Ammon's horn (tissue), 1 donor: ENCODE measurements at regions not wholly inside any gene's neighbourhood (a gene's known extent, or its start where the extent isn't known, plus 50 kb on each side); places are given as distances from the start of the nearest gene placed in this dataset.
"Not testable (repeated sequence)": the region's sequence is repeated elsewhere in the genome, so short reads cannot be mapped to it uniquely, and the experiment has no call there.

Source experiments
- DNase-seq: peaks from one replicate; pipeline ENCODE4 v3.0.0-alpha.2; 2016; ENCODE audit warnings: low spot score

- DNase-seq, result peak; percentile 1
Measured at GRCh38 chrX:50967736-50968135, 57.2 kb downstream of the BMP15 start.

GRCh38 chrX:50968871-50969635 lies 58.5 kb downstream of the BMP15 start:
- not testable (repeated sequence) for DNase-seq

DNA sequence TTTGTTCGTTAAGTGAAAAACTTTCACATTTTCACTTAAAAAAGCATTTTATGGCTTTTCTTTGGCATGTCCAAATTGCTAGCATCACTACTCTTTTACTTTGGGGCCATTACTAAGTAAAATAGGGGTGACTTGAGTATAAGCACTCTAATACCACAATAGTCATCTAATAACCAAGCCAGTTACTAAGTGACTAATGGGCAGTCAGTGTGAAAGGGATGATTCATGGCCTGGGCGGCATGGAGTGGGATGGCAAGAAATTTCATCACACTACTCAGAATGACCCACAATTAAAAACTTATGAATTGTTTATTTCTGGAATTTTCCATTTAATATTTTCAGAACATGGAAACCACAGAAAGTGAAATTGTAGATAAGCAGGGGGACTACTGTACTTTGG lies 60.9 kb downstream of the BMP15 start:
- DNase-seq, result no peak

DNA sequence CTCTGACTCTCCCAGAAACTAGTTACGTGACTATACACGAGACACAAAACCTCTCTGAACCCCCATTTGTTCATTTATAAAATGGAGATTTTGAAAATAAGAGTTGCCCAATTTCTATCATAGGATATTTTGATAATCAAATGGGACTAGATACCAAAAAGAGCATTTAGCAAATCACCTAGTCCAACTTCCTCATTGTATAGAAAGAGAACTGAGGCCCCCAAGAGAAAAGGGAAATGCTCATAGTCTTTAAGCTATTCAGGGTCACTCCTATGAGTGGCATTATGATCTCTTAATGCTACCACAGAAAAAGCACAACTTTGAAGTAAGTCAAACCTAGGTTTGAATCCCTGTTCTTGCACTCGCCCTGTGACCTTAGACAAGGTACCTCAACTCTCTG lies 62.7 kb downstream of the BMP15 start:
- DNase-seq, result no peak

- no peak for DNase-seq
Measured at GRCh38 chrX:50978920-50979682, 68.6 kb downstream of the BMP15 start.

DNA sequence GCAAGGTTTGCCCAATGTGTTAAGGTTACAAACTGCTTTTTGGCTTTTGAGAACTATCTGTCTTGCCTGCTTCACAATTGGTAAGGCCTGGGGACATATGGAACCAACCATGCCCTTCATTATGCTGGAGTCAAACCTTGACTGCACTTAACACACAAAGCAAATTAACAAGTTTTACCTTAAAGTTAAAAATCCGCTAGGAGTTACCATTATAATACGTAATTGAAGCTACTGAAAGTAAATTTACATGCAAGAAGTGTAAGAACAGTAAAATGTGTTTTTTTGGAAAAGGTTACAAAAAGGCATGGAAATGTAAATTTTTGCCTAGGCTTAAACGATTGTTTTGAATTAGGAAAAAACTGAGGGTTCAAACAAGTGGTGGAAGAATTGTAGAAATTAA lies 69.7 kb downstream of the BMP15 start:
- DNase-seq, result no peak

- DNase-seq, result peak; percentile 50
Measured at GRCh38 chrX:50988649-50989048, 78.1 kb downstream of the BMP15 start.

GRCh38 chrX:50996930-50997329 lies 86.4 kb downstream of the BMP15 start:
- DNase-seq, result no peak

DNA sequence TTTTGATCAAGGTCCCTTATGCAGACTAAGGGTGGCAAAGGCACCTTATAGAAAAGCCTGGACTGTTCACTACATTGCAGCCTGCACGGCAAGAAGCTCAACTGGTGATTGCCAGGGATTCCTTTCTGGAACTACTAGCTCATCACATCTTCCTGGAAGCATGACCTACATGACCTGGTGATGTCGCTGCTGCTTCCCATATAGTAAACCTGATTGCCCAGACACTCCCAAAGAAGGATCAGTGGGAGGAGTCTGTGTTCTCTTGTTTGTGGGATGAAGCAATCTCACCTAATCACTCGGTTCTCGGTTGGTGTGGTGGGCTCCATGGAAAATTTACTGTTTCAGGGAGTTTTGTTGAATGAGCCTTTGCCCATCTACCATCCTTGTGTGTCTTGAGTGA lies 89.8 kb downstream of the BMP15 start:
- not testable (repeated sequence) for DNase-seq

- DNase-seq, result not testable (repeated sequence)
Measured at GRCh38 chrX:51001733-51002632, 91.4 kb downstream of the BMP15 start.

- no peak for DNase-seq
Measured at GRCh38 chrX:51006064-51006463, 95.5 kb downstream of the BMP15 start.

DNA sequence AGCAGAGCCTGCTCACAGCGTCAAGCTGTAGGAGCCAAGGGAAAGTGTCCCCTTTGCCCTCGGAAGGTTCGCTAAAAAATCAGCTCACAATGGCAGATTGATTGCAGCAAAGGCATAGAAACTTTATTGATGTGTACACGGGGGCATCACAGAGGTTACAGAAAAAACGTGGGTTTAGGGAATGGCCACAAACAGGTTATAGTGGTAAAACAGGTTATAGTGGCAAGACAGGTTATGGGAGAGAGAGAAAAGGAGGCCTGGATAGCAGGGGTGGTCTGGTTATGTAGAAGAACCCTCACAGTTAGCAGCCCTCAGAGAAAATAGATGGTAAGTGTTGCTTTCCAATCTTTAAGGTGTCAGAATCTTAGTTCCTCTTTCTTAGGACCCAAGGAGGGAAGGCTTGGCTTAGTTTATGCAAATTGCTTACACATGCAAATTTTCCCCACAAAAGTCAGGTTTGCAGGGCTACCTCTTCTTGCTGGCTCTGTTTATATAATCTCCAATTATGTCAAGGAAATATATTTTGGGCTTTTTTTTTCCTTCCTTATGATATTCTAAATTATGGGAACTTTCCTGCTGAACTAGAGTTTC lies 113.7 kb downstream of the BMP15 start:
- no peak for DNase-seq

DNA sequence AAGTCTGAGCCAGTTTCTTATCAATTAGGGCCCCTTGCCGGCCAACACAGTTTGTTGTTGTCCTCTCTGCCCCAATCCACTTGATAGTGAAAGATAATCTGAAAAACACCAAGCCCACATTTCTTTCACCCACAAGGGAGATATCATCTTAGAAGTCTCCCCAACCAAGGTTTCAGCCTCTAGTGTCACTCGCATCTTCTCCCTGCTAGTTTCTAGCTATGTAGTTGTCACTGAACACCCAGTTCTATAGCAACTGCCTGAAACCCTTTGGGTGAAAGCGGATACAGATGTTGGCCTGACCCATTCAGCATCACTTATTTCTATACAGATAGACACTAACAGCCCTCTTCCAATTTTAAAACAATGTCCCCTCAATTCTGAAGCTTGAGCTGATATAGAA lies 116.3 kb downstream of the BMP15 start:
- no peak for DNase-seq

- DNase-seq, result no peak
Measured at GRCh38 chrX:51035746-51036145, 125.2 kb downstream of the BMP15 start.

- no peak for DNase-seq
Measured at GRCh38 chrX:51047950-51048349, 137.4 kb downstream of the BMP15 start.

DNA sequence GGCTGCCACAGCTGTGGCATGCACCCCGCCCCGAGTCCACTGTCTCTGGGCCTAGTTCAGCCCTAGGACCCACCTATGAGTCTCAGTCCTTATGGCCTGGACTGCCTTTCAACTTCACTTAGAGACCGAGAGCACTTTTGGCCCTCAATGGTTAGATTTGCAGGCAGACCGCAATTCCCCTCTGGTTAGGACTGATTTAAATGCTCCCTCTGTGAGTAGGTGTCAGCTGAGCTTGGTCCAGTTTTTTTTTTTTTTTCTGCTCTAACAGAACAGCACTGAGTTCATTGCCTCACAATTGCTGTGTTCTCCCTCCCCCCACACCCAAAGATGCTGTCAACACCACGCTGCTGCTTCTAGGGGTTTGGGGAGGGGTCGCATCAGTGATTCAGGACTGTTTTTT lies 143.2 kb downstream of the BMP15 start:
- DNase-seq, result no peak

GRCh38 chrX:51098046-51098445 lies 187.5 kb downstream of the BMP15 start:
- DNase-seq, result no peak

DNA sequence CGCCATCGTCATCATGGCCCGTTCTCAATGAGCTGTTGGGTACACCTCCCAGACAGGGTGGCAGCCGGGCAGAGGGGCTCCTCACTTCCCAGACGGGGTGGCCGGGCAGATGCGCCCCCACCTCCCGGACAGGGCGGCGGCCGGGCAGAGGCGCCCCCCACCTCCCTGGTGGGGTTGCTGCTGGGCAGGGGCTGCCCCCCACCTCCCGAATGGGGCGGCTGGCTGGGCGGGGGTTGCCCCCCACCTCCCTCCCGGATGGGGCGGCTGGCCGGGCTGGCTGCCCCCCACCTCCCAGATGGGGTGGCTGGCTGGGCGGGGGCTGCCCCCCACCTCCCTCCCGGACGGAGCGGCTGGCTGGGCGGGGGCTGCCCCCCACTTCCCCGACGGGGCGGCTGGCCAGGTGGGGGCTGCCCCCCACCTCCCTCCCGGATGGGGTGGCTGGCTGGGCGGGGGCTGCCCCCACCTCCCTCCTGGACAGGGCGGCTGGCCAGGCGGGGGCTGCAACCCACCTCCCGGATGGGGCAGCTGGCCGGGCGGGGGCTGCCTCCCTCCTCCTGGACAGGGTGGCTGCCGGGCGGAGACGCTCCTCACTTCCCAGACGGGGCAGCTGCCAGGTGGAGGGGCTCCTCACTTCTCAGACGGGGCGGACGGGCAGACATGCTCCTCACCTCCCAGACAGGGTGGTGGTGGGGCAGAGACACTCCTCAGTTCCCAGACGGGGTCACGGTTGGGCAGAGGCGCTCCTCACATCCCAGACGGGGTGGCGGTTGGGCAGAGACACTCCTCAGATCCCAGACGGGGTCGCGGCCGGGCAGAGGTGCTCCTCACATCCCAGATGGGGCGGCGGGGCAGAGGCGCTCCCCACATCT lies 208.8 kb downstream of the BMP15 start:
- DNase-seq, result not testable (repeated sequence)

DNA sequence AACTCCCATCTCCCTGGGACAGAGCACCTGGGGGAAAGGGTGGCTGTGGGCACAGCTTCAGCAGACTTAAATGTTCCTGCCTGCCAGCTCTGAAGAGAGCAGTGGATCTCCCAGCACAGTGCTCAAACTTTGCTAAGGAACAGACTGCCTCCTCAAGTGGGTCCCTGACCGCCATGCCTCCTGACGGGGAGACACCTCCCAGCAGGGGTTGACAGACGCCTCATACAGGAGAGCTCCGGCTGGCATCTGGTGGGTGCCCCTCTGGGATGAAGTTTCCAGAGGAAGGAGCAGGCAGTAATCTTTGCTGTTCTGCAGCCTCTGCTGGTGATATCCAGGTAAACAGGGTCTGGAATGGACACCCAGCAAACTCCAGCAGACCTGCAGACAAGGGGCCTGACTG lies 206.9 kb upstream of the NUDT10 start:
- DNase-seq, result not testable (repeated sequence)

- DNase-seq, result peak; percentile 18
Measured at GRCh38 chrX:51144828-51145442, 187.7 kb upstream of the NUDT10 start.

- DNase-seq, result peak; percentile 31
Measured at GRCh38 chrX:51148848-51149247, 183.8 kb upstream of the NUDT10 start.
